AG10803 (cell line): ENCODE measurements at regions not wholly inside any gene's neighbourhood (a gene's known extent, or its start where the extent isn't known, plus 50 kb on each side); places are given as distances from the start of the nearest gene placed in this dataset.

ENCODE experiments used
- DNase-seq: peaks from one replicate; pipeline ENCODE4 v3.0.0; 2010; ENCODE audit warnings: low read depth
- H3K4me3 ChIP-seq: 2 replicates; pipeline ENCODE4 v1.5.1; 2011; ENCODE audit warnings: mild to moderate bottlenecking, low read length, control low read depth
- CTCF ChIP-seq: conservative IDR thresholded peaks from 2 replicates; pipeline ENCODE4 v1.5.1; 2011; ENCODE audit warnings: mild to moderate bottlenecking, low read length, control low read depth, inconsistent platforms

- no peak overlapping the region for H3K4me3 ChIP-seq
- TF ChIP-seq CTCF, result no peak
- DNase-seq, result no peak
Measured at GRCh38 chr5:128627939-128628338, 89.9 kb upstream of the FBN2 start.

- no peak for TF ChIP-seq CTCF
- no peak for DNase-seq
Measured at GRCh38 chr5:128629157-128629556, 91.1 kb upstream of the FBN2 start.

GRCh38 chr5:128630121-128630520 is 92.1 kb upstream of the FBN2 start:
- no peak for DNase-seq
- TF ChIP-seq CTCF, result no peak
- H3K4me3 ChIP-seq, result no peak overlapping the region

More at GRCh38 chr5:128629157-128629556, 91.1 kb upstream of the FBN2 start:
- H3K4me3 ChIP-seq, result no peak overlapping the region

GRCh38 chr5:128631771-128632170 is 93.7 kb upstream of the FBN2 start:
- no peak for DNase-seq
- no peak for TF ChIP-seq CTCF
- H3K4me3 ChIP-seq, result no peak overlapping the region

GRCh38 chr5:128632264-128632663 is 94.2 kb upstream of the FBN2 start:
- H3K4me3 ChIP-seq, result no peak overlapping the region
- TF ChIP-seq CTCF, result no peak
- no peak for DNase-seq

- TF ChIP-seq CTCF, result no peak
- no peak overlapping the region for H3K4me3 ChIP-seq
- no peak for DNase-seq
Measured at GRCh38 chr5:128633901-128634300, 95.9 kb upstream of the FBN2 start.

GRCh38 chr5:128635379-128635778 is 97.3 kb upstream of the FBN2 start:
- H3K4me3 ChIP-seq, result no peak overlapping the region
- no peak for DNase-seq
- TF ChIP-seq CTCF, result no peak
